GM04504 (cell line): ENCODE measurements at regions not wholly inside any gene's neighbourhood (a gene's known extent, or its start where the extent isn't known, plus 50 kb on each side); places are given as distances from the start of the nearest gene placed in this dataset.
A peak's percentile ranks its signal among the peaks of the same experiment; 100 is the strongest.

Experiments
- DNase-seq: peaks from one replicate; pipeline ENCODE4 v3.0.0-alpha.2; 2012; ENCODE audit warnings: low read depth

DNA sequence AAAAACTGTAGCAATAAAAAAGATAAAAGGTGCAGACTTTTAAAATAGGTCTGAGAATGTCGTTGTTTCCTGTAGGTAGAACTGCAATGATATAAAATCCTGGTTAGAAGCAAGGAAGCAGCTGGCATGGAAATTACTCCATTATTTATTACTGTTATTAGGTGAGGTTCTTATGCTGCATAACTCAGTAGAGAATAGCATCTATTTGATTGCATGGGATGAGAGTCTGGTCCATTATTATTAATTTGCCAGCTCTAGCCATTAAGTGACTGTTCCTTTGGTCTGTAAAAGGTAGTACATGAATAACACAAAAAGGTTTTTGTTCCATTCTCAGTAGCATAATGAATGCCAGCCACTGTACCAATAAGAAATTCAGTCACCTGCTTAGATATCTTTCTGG, 358.6 kb downstream of the RBM43 start:
- no peak for DNase-seq

DNA sequence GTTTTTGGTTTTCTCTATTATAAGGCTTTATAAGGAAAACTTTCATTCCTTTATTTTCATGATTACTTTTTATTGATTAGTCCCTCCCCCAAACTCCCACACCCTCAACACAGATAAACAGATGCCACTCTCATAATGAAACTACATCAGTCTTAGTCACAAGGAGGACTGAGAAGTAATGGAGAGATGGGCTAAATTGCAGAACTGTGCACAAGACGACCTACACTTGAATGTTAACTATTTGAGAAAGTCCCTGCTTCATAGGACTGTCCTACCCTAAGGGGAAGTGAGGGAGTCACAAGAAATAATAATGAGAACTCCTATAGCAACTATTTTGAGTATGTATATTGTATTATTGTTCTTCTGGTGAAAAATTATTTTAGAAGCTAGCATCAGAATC, 360.8 kb downstream of the RBM43 start:
- DNase-seq = no peak

- no peak for DNase-seq
Observed at GRCh38 chr2:150895968-150896367, 365.7 kb downstream of the RBM43 start.

GRCh38 chr2:150889141-150889540, 372.5 kb downstream of the RBM43 start:
- DNase-seq = peak; percentile 35

- DNase-seq = peak; percentile 34
Observed at GRCh38 chr2:150888337-150888736, 373.3 kb downstream of the RBM43 start.

GRCh38 chr2:150887926-150888325, 373.7 kb downstream of the RBM43 start:
- no peak for DNase-seq

GRCh38 chr2:150885774-150886386, 375.8 kb downstream of the RBM43 start:
- DNase-seq = no peak

- DNase-seq = no peak
Observed at GRCh38 chr2:150885236-150885635, 376.4 kb downstream of the RBM43 start.

GRCh38 chr2:150883613-150883895, 378.1 kb downstream of the RBM43 start:
- DNase-seq = no peak

- DNase-seq = no peak
Observed at GRCh38 chr2:150882751-150883612, 378.7 kb downstream of the RBM43 start.

DNA sequence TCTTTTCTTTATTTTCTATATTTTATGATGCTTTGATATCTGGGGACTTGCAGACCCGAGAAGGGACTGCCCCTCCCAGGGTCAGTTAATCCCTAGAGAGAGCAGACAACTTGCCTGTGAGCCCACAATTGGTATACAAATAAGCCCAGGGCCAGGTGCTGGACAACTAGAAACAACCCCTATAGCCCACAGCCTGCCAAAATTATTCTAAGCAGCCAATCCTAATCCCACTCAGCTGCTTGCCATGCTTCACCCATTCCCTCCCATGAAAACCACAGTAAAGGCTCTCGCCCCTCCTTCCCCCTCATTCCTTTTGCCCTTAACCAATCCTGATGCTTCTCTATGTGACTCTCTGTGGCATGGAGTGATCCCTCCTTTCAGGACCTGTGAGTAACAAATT, 380.7 kb downstream of the RBM43 start:
- no peak for DNase-seq

- no peak for DNase-seq
Observed at GRCh38 chr2:150878356-150878755, 383.3 kb downstream of the RBM43 start.

DNA sequence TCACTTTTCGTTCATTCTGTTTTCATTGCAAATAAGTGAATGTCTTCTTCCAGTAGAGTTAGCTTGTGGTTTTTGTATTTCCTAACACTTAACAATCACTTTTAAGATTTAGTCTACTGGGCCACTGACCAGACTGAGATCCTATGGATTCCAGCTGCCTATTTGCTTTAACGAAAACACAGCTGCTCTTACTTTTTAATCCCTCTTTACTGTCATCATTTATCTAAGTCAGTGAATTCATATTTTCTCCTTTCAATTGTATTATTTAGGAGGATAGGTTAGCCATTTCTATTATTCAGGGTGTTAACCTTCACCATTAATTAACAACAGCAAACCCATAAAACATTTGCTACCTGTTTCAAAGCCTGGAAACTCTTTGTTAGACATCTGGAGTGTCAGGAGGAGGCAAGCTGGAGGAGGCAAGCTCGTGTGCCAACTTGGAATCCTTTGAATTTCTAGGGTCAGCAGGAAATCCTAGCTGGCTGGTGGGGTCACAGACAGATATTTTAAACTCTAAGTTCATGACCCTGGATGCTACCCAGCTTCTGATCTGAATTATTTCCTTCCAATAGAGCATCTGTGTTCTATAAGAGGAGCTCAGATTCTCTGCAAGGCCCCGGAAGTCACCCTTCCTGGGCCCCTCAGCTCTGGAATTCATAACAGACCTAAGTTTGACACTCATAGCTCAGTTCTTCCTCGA, 385.3 kb downstream of the RBM43 start:
- no peak for DNase-seq

GRCh38 chr2:150873396-150873772, 385.9 kb upstream of the RND3 start:
- no peak for DNase-seq

- no peak for DNase-seq
Observed at GRCh38 chr2:150872756-150873395, 385.4 kb upstream of the RND3 start.

GRCh38 chr2:150866431-150866830, 379.0 kb upstream of the RND3 start:
- no peak for DNase-seq

- no peak for DNase-seq
Observed at GRCh38 chr2:150863691-150864090, 376.2 kb upstream of the RND3 start.

- DNase-seq = no peak
Observed at GRCh38 chr2:150860301-150860700, 372.8 kb upstream of the RND3 start.

GRCh38 chr2:150859877-150860276, 372.4 kb upstream of the RND3 start:
- DNase-seq = no peak

- no peak for DNase-seq
Observed at GRCh38 chr2:150859162-150859561, 371.7 kb upstream of the RND3 start.

DNA sequence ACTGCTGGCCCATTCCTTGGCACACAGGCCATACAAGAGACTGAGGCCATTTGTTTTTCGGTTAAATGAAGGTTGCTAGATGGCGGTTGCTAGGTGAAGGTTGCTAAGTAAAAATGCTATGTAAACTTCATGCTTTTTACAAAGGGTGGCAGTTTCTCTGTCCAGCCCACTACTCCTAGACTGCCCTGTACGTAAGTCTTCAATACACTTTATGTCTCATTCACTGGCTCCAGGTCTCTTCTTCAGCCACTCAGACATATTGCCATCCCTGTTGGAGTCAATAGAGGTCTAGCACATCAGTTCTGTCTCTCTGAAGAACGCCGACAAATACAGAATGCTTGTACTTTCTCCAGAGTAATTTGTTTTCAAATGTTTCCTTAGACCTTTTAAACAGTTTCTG, 370.9 kb upstream of the RND3 start:
- DNase-seq = no peak

DNA sequence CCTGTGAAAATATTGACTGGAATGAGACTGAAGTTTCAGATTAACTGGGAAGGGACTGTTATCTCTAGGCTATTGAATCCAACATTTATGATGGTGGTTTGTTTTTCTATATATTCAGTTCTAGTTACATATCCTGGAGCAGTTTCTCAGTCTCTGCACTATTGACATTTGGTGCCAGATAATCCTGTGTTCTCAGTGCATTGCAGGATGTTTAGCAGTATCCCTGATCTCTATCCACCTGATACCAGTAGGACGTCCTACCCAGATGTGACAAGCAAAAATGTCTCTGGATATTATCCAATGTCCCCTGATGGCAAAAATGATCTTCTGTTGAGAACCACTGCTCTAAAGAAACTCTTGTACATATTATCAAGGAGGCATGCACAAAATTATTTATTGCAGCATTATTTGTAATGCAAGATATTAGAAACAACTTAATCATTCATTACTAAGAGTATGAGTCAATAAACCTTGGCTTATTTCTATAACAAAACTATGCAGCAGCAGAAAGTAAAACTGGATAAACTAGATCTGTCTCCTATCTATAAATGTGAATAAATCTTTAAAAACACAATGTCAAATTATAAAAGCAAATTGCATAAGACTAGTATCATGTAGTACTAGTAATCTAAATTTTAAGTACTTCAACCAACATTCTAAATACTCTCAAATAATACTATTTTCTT, 369.3 kb upstream of the RND3 start:
- no peak for DNase-seq
